ENCODE measurements at regions not wholly inside any gene's neighbourhood (a gene's known extent, or its start where the extent isn't known, plus 50 kb on each side); places are given as distances from the start of the nearest gene placed in this dataset.

GRCh38 chr1:22289307-22289995 is 146.6 kb upstream of the WNT4 start:
- H3K9me3 ChIP-seq = no peaks in the 10 kb centered on the region
- no peak overlapping the region for H3K4me3 ChIP-seq
- no peaks in the 10 kb centered on the region for H3K27me3 ChIP-seq (replicated peaks; ENCODE audit: insufficient read depth)
- DNase-seq (ENCODE audit: low spot score) = no peak
- TF ChIP-seq CTCF (IDR thresholded peaks at IDR 0.05) = no peak
- no peaks in the 10 kb centered on the region for H3K36me3 ChIP-seq
- no peak for ATAC-seq (ENCODE audit: insufficient number of reproducible peaks, low FRiP score, low read depth)
- H3K4me1 ChIP-seq (ENCODE audit: control insufficient read depth in 1 of 2, low read depth in 2 of 2) = no peaks in the 10 kb centered on the region
- H3K27ac ChIP-seq = no peak overlapping the region

DNA sequence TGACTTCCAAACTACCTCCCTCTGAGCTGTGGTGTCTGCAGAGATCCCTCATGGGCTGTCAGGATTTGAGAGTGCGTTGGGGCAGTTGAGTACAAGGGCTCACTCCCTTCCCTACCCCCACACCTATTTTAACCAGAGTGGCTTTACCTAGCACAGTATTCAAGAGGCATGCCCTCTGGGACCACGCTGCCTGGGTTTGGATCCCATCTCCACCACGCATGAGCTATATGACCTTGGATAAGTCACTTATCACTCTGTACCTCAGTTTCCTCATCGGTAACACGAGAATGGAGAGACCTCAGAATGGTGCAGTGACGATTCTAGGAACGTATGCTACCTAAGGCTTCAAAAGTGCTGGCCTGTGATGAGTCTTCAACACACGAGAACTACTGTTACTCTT is 147.3 kb upstream of the WNT4 start:
- Histone ChIP-seq H3K36me3 (no peaks in the 10 kb centered on the region), H3K9me3 (no peaks in the 10 kb centered on the region), H3K4me1 (ENCODE audit: control insufficient read depth in 1 of 2, low read depth in 2 of 2) (no peaks in the 10 kb centered on the region), H3K4me3 (no peak overlapping the region), H3K27ac (no peak overlapping the region), H3K27me3 (replicated peaks; ENCODE audit: insufficient read depth) (no peaks in the 10 kb centered on the region)
- DNase-seq (ENCODE audit: low spot score) (no peak), ATAC-seq (ENCODE audit: insufficient number of reproducible peaks, low FRiP score, low read depth) (no peak)
- no peak for TF ChIP-seq CTCF (IDR thresholded peaks at IDR 0.05)

DNA sequence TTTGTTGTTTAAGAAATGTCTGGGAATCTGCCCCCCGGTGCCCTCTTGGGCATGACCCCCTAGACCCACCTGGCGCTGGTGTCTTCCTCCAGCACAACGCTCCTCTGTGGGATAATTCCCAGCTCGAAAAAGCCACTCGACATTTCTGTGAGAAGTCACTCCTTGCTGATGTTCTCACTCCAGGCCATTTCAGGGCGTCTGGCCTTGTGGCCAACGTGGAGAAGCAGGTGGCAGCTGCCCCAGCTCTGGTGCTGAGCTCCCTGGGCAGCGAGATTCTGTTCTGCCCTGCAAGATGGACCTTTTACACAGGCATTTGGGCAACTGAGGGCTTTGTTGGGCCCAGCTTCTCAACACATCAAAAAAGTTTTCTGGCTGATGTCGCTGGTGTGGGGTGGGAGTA is 147.7 kb upstream of the WNT4 start:
- H3K4me3 ChIP-seq = no peak overlapping the region
- H3K9me3 ChIP-seq = no peaks in the 10 kb centered on the region
- H3K36me3 ChIP-seq = no peaks in the 10 kb centered on the region
- no peaks in the 10 kb centered on the region for H3K4me1 ChIP-seq (ENCODE audit: control insufficient read depth in 1 of 2, low read depth in 2 of 2)
- no peak for ATAC-seq (ENCODE audit: insufficient number of reproducible peaks, low FRiP score, low read depth)
- no peak overlapping the region for H3K27ac ChIP-seq
- no peaks in the 10 kb centered on the region for H3K27me3 ChIP-seq (replicated peaks; ENCODE audit: insufficient read depth)
- DNase-seq (ENCODE audit: low spot score) = no peak
- no peak for TF ChIP-seq CTCF (IDR thresholded peaks at IDR 0.05)

DNA sequence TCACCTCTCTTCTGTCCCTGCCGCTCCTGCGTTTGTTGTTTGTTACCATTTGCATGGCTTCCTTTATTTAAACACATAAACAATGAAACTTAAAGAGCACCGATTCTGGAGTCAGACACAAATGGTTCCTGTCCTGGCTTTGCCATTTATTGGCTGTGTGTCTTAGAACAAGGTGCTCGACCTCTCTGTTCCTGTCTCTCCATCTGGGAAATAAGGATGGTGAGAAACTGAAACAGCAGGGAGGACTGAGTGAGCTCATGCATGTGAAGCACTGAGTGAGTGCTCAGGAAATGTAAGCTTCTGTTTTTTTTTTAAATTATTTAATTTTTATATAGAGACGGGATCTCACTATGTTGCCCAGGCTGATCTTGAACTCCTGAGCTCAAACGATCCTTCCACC is 148.2 kb upstream of the WNT4 start:
- Histone ChIP-seq H3K4me1 (ENCODE audit: control insufficient read depth in 1 of 2, low read depth in 2 of 2) (no peaks in the 10 kb centered on the region), H3K36me3 (no peaks in the 10 kb centered on the region), H3K4me3 (no peak overlapping the region), H3K27ac (no peak overlapping the region), H3K9me3 (no peaks in the 10 kb centered on the region), H3K27me3 (replicated peaks; ENCODE audit: insufficient read depth) (no peaks in the 10 kb centered on the region)
- no peak for TF ChIP-seq CTCF (IDR thresholded peaks at IDR 0.05)
- ATAC-seq (ENCODE audit: insufficient number of reproducible peaks, low FRiP score, low read depth) (no peak), DNase-seq (ENCODE audit: low spot score) (no peak)

DNA sequence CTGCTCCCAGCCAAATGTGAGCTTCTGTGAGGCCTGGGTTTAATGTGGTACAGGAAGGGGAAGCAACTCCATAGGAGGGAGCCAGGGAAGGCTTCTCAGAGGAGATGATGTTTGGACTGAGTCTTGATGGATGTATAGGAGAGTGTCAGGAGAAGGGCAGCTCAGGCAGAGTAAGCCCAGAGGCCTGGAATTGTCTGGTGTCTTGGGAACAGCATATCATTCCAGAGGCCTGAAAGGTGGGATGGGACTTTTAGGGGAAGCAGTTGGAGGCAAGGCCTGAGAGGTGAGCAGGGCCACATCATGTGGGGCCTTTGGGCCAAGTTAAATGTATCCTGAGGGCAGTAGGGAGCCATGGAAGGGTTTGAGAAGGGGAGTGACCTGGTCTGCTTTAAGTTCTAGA is 148.6 kb upstream of the WNT4 start:
- TF ChIP-seq CTCF (IDR thresholded peaks at IDR 0.05) = no peak
- no peak overlapping the region for H3K27ac ChIP-seq
- H3K27me3 ChIP-seq (replicated peaks; ENCODE audit: insufficient read depth) = no peaks in the 10 kb centered on the region
- H3K36me3 ChIP-seq = no peaks in the 10 kb centered on the region
- no peaks in the 10 kb centered on the region for H3K4me1 ChIP-seq (ENCODE audit: control insufficient read depth in 1 of 2, low read depth in 2 of 2)
- DNase-seq (ENCODE audit: low spot score) = no peak
- no peaks in the 10 kb centered on the region for H3K9me3 ChIP-seq
- no peak overlapping the region for H3K4me3 ChIP-seq
- no peak for ATAC-seq (ENCODE audit: insufficient number of reproducible peaks, low FRiP score, low read depth)

Measured in thoracic aorta (tissue), 2 donors.